H1 (cell line): ENCODE measurements at regions not wholly inside any gene's neighbourhood (a gene's known extent, or its start where the extent isn't known, plus 50 kb on each side); places are given as distances from the start of the nearest gene placed in this dataset.

ENCODE experiments used
- CHD1 ChIP-seq: IDR thresholded peaks from 2 replicates; pipeline ENCODE4 v1.6.1; 2012; ENCODE audit warnings: low read depth, low read length, improper control_type of control experiment
- CHD7 ChIP-seq: fragments of 300-600 bp; sonication (generic); IDR thresholded peaks from 2 replicates; pipeline ENCODE4 v1.7.1; 2012; ENCODE audit warnings: low read length, moderate library complexity, mild to moderate bottlenecking, inconsistent platforms; ENCODE audit not compliant: insufficient replicate concordance
- E2F6 ChIP-seq: IDR thresholded peaks from 2 replicates; pipeline ENCODE4 v1.6.1; 2012; ENCODE audit warnings: inconsistent platforms
- JUND ChIP-seq: IDR thresholded peaks from 2 replicates; pipeline ENCODE4 v1.6.1; 2011; ENCODE audit warnings: mild to moderate bottlenecking, improper control_type of control experiment, low read length
- POU5F1 ChIP-seq: IDR thresholded peaks from 2 replicates; pipeline ENCODE4 v1.6.1; 2011; ENCODE audit warnings: low read depth, mild to moderate bottlenecking, low read length, moderate library complexity
- RBBP5 ChIP-seq: IDR thresholded peaks from 2 replicates; pipeline ENCODE4 v1.7.1; 2012; ENCODE audit warnings: low read depth, mild to moderate bottlenecking, inconsistent platforms, low read length, moderate library complexity, borderline replicate concordance
- SAP30 ChIP-seq: fragments of 300-600 bp; sonication (generic); IDR thresholded peaks from 2 replicates; pipeline ENCODE4 v1.7.1; 2012; ENCODE audit warnings: low read length, moderate library complexity, mild to moderate bottlenecking, inconsistent platforms; ENCODE audit not compliant: insufficient read depth, insufficient replicate concordance
- SP2 ChIP-seq: IDR thresholded peaks from 2 replicates; pipeline ENCODE4 v1.6.1; 2012; ENCODE audit warnings: mild to moderate bottlenecking, low read length, inconsistent platforms
- TAF7 ChIP-seq: optimal IDR thresholded peaks from 2 replicates; pipeline ENCODE3; 2011; ENCODE audit warnings: low read depth, mild to moderate bottlenecking, inconsistent platforms, low read length, moderate library complexity, borderline replicate concordance

- TF ChIP-seq CHD7: no peak
- TF ChIP-seq TAF7: no peak
- no peak for TF ChIP-seq RBBP5
- no peak for TF ChIP-seq CHD1
- no peak for TF ChIP-seq POU5F1
- TF ChIP-seq SP2: no peak
- no peak for TF ChIP-seq E2F6
- no peak for TF ChIP-seq JUND
- TF ChIP-seq SAP30: no peak
Observed at GRCh38 chr17:65389949-65390348, 171.5 kb downstream of the AXIN2 start (continued).
